ENCODE measurements at regions not wholly inside any gene's neighbourhood (a gene's known extent, or its start where the extent isn't known, plus 50 kb on each side); places are given as distances from the start of the nearest gene placed in this dataset.
"Not testable (repeated sequence)": the region's sequence is repeated elsewhere in the genome, so short reads cannot be mapped to it uniquely, and the experiment has no call there.

GRCh38 chr10:80945264-80945880 is 407.7 kb downstream of the SH2D4B start:
- WGBS, 10 experiments, result 17 to 83% (median 75%) methylated on average over 1 of the region's 1 CpG; no CpG with 5 or more reads in 5 of the 10 experiments
- no peak overlapping the region for H3K4me3 ChIP-seq
- in situ Hi-C loops (cut with MboI; ENCODE audit: low pct_unique_long_range_greater_than_20kb in 2 of 9, low sequenced_read_pairs in 9 of 9, unreplicated experiment in 9 of 9), result loop anchor here in 1 of 9 experiments (25.0 kb wide), 1 partner anchor 258 kb away; no protein-coding TSS in a partner anchor
- no peak overlapping the region for H3K27ac ChIP-seq
- peak; percentile 39 to 91 (median 68) for ATAC-seq (replicated peaks in 6 of 8)
- no peaks in the 10 kb centered on the region for H3K4me1 ChIP-seq (replicated peaks in 1 of 2)

DNA sequence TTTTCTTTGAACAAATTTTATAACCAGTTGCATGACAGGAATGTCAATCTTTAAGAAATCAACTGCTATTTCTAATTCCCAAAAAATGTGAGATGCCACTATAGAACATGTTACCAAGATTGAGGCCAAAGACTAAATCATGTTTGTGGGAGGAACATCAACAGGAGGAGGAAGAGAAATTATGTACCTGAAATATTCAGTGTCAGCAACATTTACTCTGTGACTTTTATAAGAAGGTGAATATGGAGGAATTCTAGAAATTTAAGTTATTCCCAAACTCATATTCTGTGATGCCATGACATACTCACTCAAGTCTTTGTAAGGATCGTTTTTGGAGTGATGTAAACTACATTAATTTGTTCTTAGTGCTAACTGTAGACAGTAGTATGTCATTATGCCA is 408.4 kb downstream of the SH2D4B start:
- in situ Hi-C loops (cut with MboI; ENCODE audit: low pct_unique_long_range_greater_than_20kb in 2 of 9, low sequenced_read_pairs in 9 of 9, unreplicated experiment in 9 of 9), result loop anchor here in 1 of 9 experiments (25.0 kb wide), 1 partner anchor 259 kb away; no protein-coding TSS in a partner anchor
- Histone ChIP-seq H3K27ac (no peak overlapping the region), H3K4me1 (replicated peaks in 1 of 2) (no peaks in the 10 kb centered on the region), H3K4me3 (no peak overlapping the region)
- 0 to 100% (median 67%) methylated on average over 1 of the region's 1 CpG; no CpG with 5 or more reads in 3 of the 10 experiments for WGBS, 10 experiments
- no peak for ATAC-seq (replicated peaks in 6 of 8)

- ATAC-seq (replicated peaks in 6 of 8), result peak in 1 of 8 experiments; percentile 80
- no peaks in the 10 kb centered on the region for H3K4me1 ChIP-seq (replicated peaks in 1 of 2)
- 0 to 100% (median 51%) methylated on average over 1 to 5 of the region's 5 CpGs; no CpG with 5 or more reads in 3 of the 10 experiments for WGBS, 10 experiments
- H3K27ac ChIP-seq, result no peak overlapping the region
- H3K4me3 ChIP-seq, result no peak overlapping the region
- in situ Hi-C loops (cut with MboI; ENCODE audit: low pct_unique_long_range_greater_than_20kb in 2 of 9, low sequenced_read_pairs in 9 of 9, unreplicated experiment in 9 of 9), result loop anchor here in 1 of 9 experiments (25.0 kb wide), 1 partner anchor 260 kb away; no protein-coding TSS in a partner anchor
Observed at GRCh38 chr10:80946957-80947726, 409.4 kb downstream of the SH2D4B start.

DNA sequence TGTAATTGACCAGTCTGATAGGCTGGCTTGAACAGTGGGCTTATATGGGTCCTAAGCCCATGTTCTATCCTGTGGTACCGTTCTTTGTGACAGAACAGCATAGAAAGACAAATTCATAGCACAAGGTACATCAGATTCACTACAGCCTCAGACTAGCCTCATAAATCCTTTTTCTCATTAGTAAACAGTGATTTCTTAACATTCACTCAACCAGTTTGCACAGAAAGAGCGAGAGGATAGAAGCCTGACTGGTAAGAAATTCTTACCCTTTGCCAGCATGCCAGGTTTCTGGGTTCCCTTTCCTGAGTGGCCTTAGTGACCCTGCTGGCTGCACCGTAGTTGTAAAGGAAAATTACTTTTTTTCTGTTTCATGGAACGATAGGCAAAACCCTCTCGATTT is 412.1 kb downstream of the SH2D4B start:
- no peak for ATAC-seq (replicated peaks in 6 of 8)
- Histone ChIP-seq H3K4me3 (no peak overlapping the region), H3K27ac (no peak overlapping the region), H3K4me1 (replicated peaks in 1 of 2) (no peaks in the 10 kb centered on the region)
- in situ Hi-C loops (cut with MboI; ENCODE audit: low pct_unique_long_range_greater_than_20kb in 2 of 9, low sequenced_read_pairs in 9 of 9, unreplicated experiment in 9 of 9), result loop anchor here in 1 of 9 experiments (25.0 kb wide), 1 partner anchor 262 kb away; no protein-coding TSS in a partner anchor
- 0 to 100% (median 86%) methylated on average over 1 to 5 of the region's 5 CpGs; no CpG with 5 or more reads in 1 of the 10 experiments for WGBS, 10 experiments

DNA sequence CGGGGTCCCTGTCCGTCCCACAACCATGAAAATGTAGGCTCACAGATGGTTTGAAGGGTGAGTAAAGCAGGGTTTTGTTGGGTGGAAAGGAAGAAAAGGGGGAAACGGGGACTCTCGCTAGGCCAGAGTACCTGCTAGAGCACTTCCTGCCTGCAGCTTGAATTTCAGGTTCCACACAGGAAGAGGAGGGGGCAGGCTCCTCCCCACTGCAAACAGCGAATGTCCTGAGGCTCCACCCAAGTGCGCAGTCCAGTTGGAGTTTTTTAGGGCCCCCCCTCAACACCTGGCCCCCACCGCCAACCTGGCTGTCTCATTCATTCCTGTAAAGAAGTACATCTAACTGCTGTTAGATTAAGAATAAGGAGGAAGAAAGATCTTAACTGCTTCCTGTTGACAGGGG is 414.7 kb downstream of the SH2D4B start:
- ATAC-seq (replicated peaks in 6 of 8), result no peak
- 13 to 100% (median 80%) methylated on average over 1 to 7 of the region's 7 CpGs; no CpG with 5 or more reads in 1 of the 10 experiments for WGBS, 10 experiments
- H3K27ac ChIP-seq, result no peak overlapping the region
- in situ Hi-C loops (cut with MboI; ENCODE audit: low pct_unique_long_range_greater_than_20kb in 2 of 9, low sequenced_read_pairs in 9 of 9, unreplicated experiment in 9 of 9), result no loop called here
- no peak overlapping the region for H3K4me3 ChIP-seq
- no peaks in the 10 kb centered on the region for H3K4me1 ChIP-seq (replicated peaks in 1 of 2)

GRCh38 chr10:80957161-80957560 is 419.5 kb downstream of the SH2D4B start:
- 27 to 100% (median 82%) methylated on average over 1 to 4 of the region's 4 CpGs; no CpG with 5 or more reads in 2 of the 10 experiments for WGBS, 10 experiments
- ATAC-seq (replicated peaks in 6 of 8), result no peak
- in situ Hi-C loops (cut with MboI; ENCODE audit: low pct_unique_long_range_greater_than_20kb in 2 of 9, low sequenced_read_pairs in 9 of 9, unreplicated experiment in 9 of 9), result no loop called here
- Histone ChIP-seq H3K27ac (no peak overlapping the region), H3K4me1 (replicated peaks in 1 of 2) (no peaks in the 10 kb centered on the region), H3K4me3 (no peak overlapping the region)

DNA sequence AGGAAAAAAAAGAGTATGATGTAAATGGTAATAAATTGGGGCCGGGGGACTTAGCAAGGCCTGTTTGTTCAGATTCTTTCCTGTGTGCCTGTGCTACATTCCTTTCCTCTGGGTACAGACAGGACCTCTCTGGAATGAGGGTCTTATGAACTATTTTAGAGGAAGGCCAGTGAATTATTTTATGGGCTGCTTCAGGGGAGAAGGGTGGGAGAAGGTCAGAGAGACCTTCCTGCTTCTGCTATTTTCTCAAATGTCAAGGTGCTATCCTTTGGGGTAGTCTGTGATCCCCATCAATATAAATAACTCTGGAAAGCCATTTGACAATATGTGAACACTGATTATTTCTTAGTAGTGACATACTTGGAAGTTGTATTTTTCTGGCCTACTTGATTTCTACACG is 426.5 kb downstream of the SH2D4B start:
- in situ Hi-C loops (cut with MboI; ENCODE audit: low pct_unique_long_range_greater_than_20kb in 2 of 9, low sequenced_read_pairs in 9 of 9, unreplicated experiment in 9 of 9), result no loop called here
- 0 to 100% (median 75%) methylated on average over 1 to 2 of the region's 2 CpGs; no CpG with 5 or more reads in 1 of the 10 experiments for WGBS, 10 experiments
- Histone ChIP-seq H3K4me3 (no peak overlapping the region), H3K27ac (no peak overlapping the region), H3K4me1 (replicated peaks in 1 of 2) (no peaks in the 10 kb centered on the region)
- ATAC-seq (replicated peaks in 6 of 8), result no peak

DNA sequence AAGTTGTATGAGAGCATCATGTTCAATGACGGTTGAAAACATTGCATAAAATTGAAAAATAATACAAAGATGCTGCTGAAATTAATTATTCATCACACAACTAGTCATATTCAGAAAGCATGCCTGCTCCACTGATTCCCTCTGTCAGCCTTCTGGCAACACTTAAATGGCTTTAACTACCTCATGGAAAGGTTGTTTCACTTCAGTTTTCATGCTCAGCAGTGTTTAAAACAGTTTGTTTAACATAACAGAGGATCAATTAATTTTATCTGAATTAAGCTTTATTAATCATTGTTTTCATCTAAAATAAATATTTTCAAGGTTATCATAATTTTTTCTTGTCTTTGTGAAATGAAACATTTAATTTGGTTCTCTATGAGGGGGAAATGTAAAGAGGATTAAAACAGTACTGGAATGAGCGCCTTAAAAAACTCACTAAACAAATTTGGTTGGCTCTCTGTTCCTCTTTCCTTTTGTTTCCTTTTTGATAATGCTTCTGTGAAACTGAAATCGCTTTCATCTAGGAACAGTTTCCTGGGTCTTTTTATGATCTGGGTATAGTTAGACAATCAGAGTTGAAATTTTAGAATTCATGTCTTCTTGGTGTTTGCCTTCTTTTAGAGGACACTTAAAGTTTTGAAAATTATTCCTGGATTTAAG is 427.4 kb downstream of the SH2D4B start:
- ATAC-seq (replicated peaks in 6 of 8), result peak in 1 of 8 experiments; percentile 29
- in situ Hi-C loops (cut with MboI; ENCODE audit: low pct_unique_long_range_greater_than_20kb in 2 of 9, low sequenced_read_pairs in 9 of 9, unreplicated experiment in 9 of 9), result no loop called here
- WGBS, 10 experiments, result 0 to 95% (median 80%) methylated on average over 2 to 3 of the region's 3 CpGs

GRCh38 chr10:80966326-80966986 is 428.8 kb downstream of the SH2D4B start:
- H3K4me3 ChIP-seq, result no peak overlapping the region
- H3K27ac ChIP-seq, result no peak overlapping the region
- in situ Hi-C loops (cut with MboI; ENCODE audit: low pct_unique_long_range_greater_than_20kb in 2 of 9, low sequenced_read_pairs in 9 of 9, unreplicated experiment in 9 of 9), result no loop called here
- 0 to 100% (median 69%) methylated on average over 1 to 3 of the region's 3 CpGs for WGBS, 10 experiments
- H3K4me1 ChIP-seq (replicated peaks in 1 of 2), result no peaks in the 10 kb centered on the region
- peak in 3 of 8 experiments; percentile 33 to 82 (median 45) for ATAC-seq (replicated peaks in 6 of 8)

More for the DNA sequence above, 427.4 kb downstream of the SH2D4B start:
- Histone ChIP-seq H3K4me1 (replicated peaks in 1 of 2) (no peaks in the 10 kb centered on the region), H3K4me3 (no peak overlapping the region), H3K27ac (no peak overlapping the region)

- H3K4me3 ChIP-seq; H3K27ac ChIP-seq; ATAC-seq (replicated peaks in 6 of 8); H3K4me1 ChIP-seq (replicated peaks in 1 of 2); in situ Hi-C loops (cut with MboI; ENCODE audit: low pct_unique_long_range_greater_than_20kb in 2 of 9, low sequenced_read_pairs in 9 of 9, unreplicated experiment in 9 of 9): not testable (repeated sequence)
- WGBS, 10 experiments, result 0 to 90% (median 50%) methylated on average over 1 to 4 of the region's 4 CpGs; no CpG with 5 or more reads in 2 of the 10 experiments
Observed at GRCh38 chr10:80967357-80967756, 429.7 kb downstream of the SH2D4B start.

DNA sequence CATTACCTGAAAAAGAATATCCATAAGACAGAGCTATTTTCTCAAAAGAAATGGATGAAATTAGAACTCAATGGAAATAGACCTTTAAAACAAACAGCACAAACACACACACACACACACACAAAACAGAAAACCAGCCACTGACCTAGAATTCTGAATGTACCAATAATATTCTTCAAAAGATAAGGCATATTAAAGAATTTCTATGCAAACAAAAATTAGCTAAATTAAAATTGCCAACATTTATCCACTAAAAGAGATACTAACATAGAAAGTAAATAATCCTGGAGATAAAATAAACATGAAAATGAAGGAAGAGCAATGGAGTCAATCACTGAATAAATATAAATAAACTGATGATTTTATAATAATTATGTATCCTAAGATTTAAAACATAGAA is 431.2 kb downstream of the SH2D4B start:
- H3K4me1 ChIP-seq (replicated peaks in 1 of 2), result no peaks in the 10 kb centered on the region
- in situ Hi-C loops (cut with MboI; ENCODE audit: low pct_unique_long_range_greater_than_20kb in 2 of 9, low sequenced_read_pairs in 9 of 9, unreplicated experiment in 9 of 9), result no loop called here
- H3K27ac ChIP-seq, result no peak overlapping the region
- ATAC-seq (replicated peaks in 6 of 8), result no peak
- no peak overlapping the region for H3K4me3 ChIP-seq

- H3K27ac ChIP-seq, result no peak overlapping the region
- 0 to 100% (median 44%) methylated on average over 1 of the region's 1 CpG; no CpG with 5 or more reads in 6 of the 10 experiments for WGBS, 10 experiments
- in situ Hi-C loops (cut with MboI; ENCODE audit: low pct_unique_long_range_greater_than_20kb in 2 of 9, low sequenced_read_pairs in 9 of 9, unreplicated experiment in 9 of 9), result no loop called here
- no peak for ATAC-seq (replicated peaks in 6 of 8)
- H3K4me3 ChIP-seq, result no peak overlapping the region
- H3K4me1 ChIP-seq (replicated peaks in 1 of 2), result no peaks in the 10 kb centered on the region
Observed at GRCh38 chr10:80971461-80971860, 433.8 kb downstream of the SH2D4B start.

Measured in motor neuron (in vitro differentiated cells).